ENCODE measurements at regions not wholly inside any gene's neighbourhood (a gene's known extent, or its start where the extent isn't known, plus 50 kb on each side); places are given as distances from the start of the nearest gene placed in this dataset.

DNA sequence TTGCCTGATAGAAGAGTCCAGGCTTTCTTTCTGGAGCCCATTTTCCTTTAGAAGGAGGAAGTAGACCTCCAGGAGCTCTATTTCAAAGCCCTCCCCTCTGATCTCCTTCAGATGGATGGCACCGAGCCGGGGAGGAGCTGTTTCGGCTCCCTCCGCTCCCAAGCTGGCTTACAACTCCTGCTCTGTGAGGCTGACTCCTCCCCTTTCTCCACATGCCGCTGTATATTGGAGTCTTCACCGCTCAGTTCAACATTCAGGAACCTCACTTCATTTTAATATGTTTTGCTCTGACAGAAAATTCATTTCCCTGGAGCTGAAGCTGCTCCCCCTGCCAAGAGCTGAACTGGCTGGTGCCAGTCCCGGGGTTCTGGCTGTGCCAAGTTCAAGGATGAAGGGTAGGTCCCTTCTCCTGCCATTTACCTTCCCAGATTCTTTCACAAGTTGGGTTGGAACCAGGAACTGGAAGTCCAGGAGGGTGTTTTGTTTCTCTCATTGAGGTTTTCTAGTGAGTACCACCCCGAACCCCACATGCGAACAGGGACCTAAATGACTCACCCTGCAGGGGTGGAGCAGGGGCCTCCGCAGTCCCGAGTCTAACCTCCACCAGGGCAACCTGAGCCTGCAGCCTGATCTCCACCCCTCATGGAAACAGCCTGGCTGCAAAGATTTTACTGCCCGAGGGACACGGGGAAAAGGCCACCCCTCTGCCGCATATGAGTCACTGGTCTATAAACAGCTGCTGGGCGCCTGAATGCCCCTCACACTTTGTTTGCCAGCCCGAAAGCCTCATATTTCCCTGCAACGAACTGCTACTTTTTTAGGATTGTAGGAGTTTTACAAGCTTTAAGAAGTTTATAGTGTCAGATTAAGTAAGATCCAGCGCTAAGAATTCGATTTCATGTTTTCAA, 68.6 kb upstream of the FOXA2 start:
- no peaks in the 10 kb centered on the region for H3K4me1 Mint-ChIP-seq
- Histone ChIP-seq H3K36me3 (replicated peaks in 1 of 2; ENCODE audit: control extremely low read depth in 1 of 2, control insufficient read depth in 1 of 2, extremely low read depth in 1 of 2, insufficient read depth in 2 of 2, low read length in 1 of 2) (no peaks in the 10 kb centered on the region), H3K27ac (ENCODE audit: low read length in 2 of 2) (no peak overlapping the region), H3K9me3 (ENCODE audit: control extremely low read depth in 1 of 3, control insufficient read depth in 2 of 3, insufficient read depth in 1 of 3, low read length in 2 of 3) (peaks cover 0 to 16% (median 0%) of the 10 kb centered on the region in 3 donors), H3K4me1 (ENCODE audit: control insufficient read depth in 2 of 2, insufficient read depth in 2 of 2, low read length in 2 of 2) (no peaks in the 10 kb centered on the region), H3K9ac (ENCODE audit: low read length) (no peak overlapping the region), H3K4me3 (ENCODE audit: control extremely low read depth in 1 of 5, extremely low read depth in 1 of 5, insufficient read depth in 1 of 5, low read depth in 2 of 5, low read length in 4 of 5) (no peak overlapping the region), H3K79me2 (ENCODE audit: control insufficient read depth, insufficient read depth, low read length) (no peaks in the 10 kb centered on the region), H3K27me3 (replicated peaks in 1 of 4; ENCODE audit: control extremely low read depth in 1 of 4, control insufficient read depth in 3 of 4, insufficient read depth in 4 of 4, low read length in 3 of 4) (peaks cover 0 to 5% (median 0%) of the 10 kb centered on the region in 4 experiments), H3K4me2 (replicated peaks; ENCODE audit: low read depth, low read length, poor library complexity, severe bottlenecking) (no peak overlapping the region), H4K20me1 (ENCODE audit: control insufficient read depth, insufficient read depth, low read length, poor library complexity, severe bottlenecking) (no peaks in the 10 kb centered on the region), H2AFZ (ENCODE audit: insufficient read depth, low read depth, low read length, poor library complexity, severe bottlenecking) (no peak overlapping the region)
- POLR2A ChIA-PET = no interaction called here
- no peak overlapping the region for H3K4me3 Mint-ChIP-seq
- CTCF ChIA-PET = no interaction called here
- DNase-seq (no peak), ATAC-seq (ENCODE audit: low read depth) (no peak)
- H3K9me3 Mint-ChIP-seq (ENCODE audit: insufficient read depth) = no peaks in the 10 kb centered on the region
- TF ChIP-seq EZH2 (IDR thresholded peaks at IDR 0.05; ENCODE audit: borderline replicate concordance, insufficient read depth, low read depth, low read length, poor library complexity, severe bottlenecking) = no peak
- TF ChIP-seq, protein P1, sequence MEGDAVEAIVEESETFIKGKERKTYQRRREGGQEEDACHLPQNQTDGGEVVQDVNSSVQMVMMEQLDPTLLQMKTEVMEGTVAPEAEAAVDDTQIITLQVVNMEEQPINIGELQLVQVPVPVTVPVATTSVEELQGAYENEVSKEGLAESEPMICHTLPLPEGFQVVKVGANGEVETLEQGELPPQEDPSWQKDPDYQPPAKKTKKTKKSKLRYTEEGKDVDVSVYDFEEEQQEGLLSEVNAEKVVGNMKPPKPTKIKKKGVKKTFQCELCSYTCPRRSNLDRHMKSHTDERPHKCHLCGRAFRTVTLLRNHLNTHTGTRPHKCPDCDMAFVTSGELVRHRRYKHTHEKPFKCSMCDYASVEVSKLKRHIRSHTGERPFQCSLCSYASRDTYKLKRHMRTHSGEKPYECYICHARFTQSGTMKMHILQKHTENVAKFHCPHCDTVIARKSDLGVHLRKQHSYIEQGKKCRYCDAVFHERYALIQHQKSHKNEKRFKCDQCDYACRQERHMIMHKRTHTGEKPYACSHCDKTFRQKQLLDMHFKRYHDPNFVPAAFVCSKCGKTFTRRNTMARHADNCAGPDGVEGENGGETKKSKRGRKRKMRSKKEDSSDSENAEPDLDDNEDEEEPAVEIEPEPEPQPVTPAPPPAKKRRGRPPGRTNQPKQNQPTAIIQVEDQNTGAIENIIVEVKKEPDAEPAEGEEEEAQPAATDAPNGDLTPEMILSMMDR (IDR thresholded peaks at IDR 0.05) = no peak
- no peak overlapping the region for H3K27ac Mint-ChIP-seq
- intact Hi-C loops (cut with micrococcal nuclease) = no loop called here
- peaks cover 7% of the 10 kb centered on the region for H3K27me3 Mint-ChIP-seq
- WGBS (ENCODE audit: insufficient coverage) = 76% methylated on average over 15 of the region's 19 CpGs
